NCI-H2227 (cell line): ENCODE measurements at regions not wholly inside any gene's neighbourhood (a gene's known extent, or its start where the extent isn't known, plus 50 kb on each side); places are given as distances from the start of the nearest gene placed in this dataset.
"Not testable (repeated sequence)": the region's sequence is repeated elsewhere in the genome, so short reads cannot be mapped to it uniquely, and the experiment has no call there.

Experiments used
- DNase-seq: peaks from one replicate; lab custom pipeline; 2025; ENCODE audit not compliant: unreplicated experiment; lab: John Stamatoyannopoulos, UW

- DNase-seq, result not testable (repeated sequence)
Measured at GRCh38 chr14:105772710-105773250, 246.4 kb downstream of the TMEM121 start.

- DNase-seq, result no peak
Measured at GRCh38 chr14:105773584-105773983, 247.2 kb downstream of the TMEM121 start.

- DNase-seq, result no peak
Measured at GRCh38 chr14:105774001-105774400, 247.6 kb downstream of the TMEM121 start.

GRCh38 chr14:105774585-105775348 is 248.4 kb downstream of the TMEM121 start:
- DNase-seq, result not testable (repeated sequence)

- not testable (repeated sequence) for DNase-seq
Measured at GRCh38 chr14:105775349-105775923, 249.1 kb downstream of the TMEM121 start.

- not testable (repeated sequence) for DNase-seq
Measured at GRCh38 chr14:105776112-105776511, 249.7 kb downstream of the TMEM121 start.

- no peak for DNase-seq
Measured at GRCh38 chr14:105776924-105777323, 250.5 kb downstream of the TMEM121 start.

GRCh38 chr14:105783707-105784106 is 257.3 kb downstream of the TMEM121 start:
- DNase-seq, result no peak

GRCh38 chr14:105793836-105794235 is 267.5 kb downstream of the TMEM121 start:
- no peak for DNase-seq

GRCh38 chr14:105797546-105797945 is 271.2 kb downstream of the TMEM121 start:
- no peak for DNase-seq

- DNase-seq, result no peak
Measured at GRCh38 chr14:105805701-105806100, 279.3 kb downstream of the TMEM121 start.

- DNase-seq, result no peak
Measured at GRCh38 chr14:105806568-105806967, 280.2 kb downstream of the TMEM121 start.

- DNase-seq, result no peak
Measured at GRCh38 chr14:105817971-105818711, 291.8 kb downstream of the TMEM121 start.

- DNase-seq, result no peak
Measured at GRCh38 chr14:105818712-105819005, 292.3 kb downstream of the TMEM121 start.

GRCh38 chr14:105830171-105830570 is 303.8 kb downstream of the TMEM121 start:
- DNase-seq, result no peak

GRCh38 chr14:105836160-105836559 is 309.8 kb downstream of the TMEM121 start:
- no peak for DNase-seq

GRCh38 chr14:105836730-105837129 is 310.3 kb downstream of the TMEM121 start:
- no peak for DNase-seq

- DNase-seq, result no peak
Measured at GRCh38 chr14:105837349-105838063, 311.1 kb downstream of the TMEM121 start.

GRCh38 chr14:105838107-105838506 is 311.7 kb downstream of the TMEM121 start:
- DNase-seq, result no peak

GRCh38 chr14:105838591-105839424 is 312.4 kb downstream of the TMEM121 start:
- no peak for DNase-seq
